NOMO-1 treated with DMSO at 0.1 percent for 48 hours (cell line): ENCODE measurements at regions not wholly inside any gene's neighbourhood (a gene's known extent, or its start where the extent isn't known, plus 50 kb on each side); places are given as distances from the start of the nearest gene placed in this dataset.
A peak's percentile ranks its signal among the peaks of the same experiment; 100 is the strongest.
"Not testable (repeated sequence)": the region's sequence is repeated elsewhere in the genome, so short reads cannot be mapped to it uniquely, and the experiment has no call there.

Experiments used
- DNase-seq: peaks from one replicate; lab custom pipeline; 2025; ENCODE audit not compliant: unreplicated experiment; lab: John Stamatoyannopoulos, UW

- no peak for DNase-seq
These were observed 154.0 kb downstream of the RHOU start for GRCh38 chr1:228889289-228889688.

DNA sequence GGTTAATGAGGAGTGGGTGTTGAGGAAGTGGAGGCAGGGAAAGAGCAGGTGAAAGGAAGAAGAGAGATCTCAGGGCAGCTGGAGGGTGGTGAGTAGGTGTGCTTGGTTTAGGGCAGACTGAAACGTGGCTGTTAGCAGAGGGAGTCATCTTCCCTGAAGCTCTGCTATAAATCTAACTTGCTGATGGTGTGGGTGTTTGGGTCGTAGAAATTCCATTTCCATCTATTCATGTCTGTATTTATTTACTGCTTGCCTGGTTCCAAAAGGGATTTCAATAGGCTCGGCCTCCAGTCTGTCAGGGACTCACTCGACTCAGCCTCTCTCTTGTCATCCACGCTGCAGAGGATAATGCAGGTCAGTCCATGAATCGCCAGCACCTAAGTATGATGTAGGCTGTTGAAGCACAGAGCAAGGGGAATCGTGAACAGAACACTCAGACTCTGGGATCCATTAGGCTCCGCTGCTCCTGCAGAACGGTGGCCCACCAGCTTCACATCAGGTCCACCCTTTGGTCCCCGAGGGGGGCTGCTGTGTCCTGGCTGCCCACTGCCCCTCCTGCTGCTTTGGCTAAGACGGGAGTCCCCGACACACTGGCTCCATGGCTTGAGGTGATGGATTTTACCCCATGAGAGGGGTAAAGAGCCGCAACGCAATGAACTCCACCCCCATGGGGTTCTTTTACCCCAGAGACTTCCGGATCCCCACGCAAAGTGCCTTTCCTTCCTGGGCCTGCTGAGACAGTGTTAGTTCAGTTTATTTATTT, 156.2 kb downstream of the RHOU start:
- DNase-seq: no peak

GRCh38 chr1:228892200-228892599, 156.9 kb downstream of the RHOU start:
- DNase-seq: not testable (repeated sequence)

DNA sequence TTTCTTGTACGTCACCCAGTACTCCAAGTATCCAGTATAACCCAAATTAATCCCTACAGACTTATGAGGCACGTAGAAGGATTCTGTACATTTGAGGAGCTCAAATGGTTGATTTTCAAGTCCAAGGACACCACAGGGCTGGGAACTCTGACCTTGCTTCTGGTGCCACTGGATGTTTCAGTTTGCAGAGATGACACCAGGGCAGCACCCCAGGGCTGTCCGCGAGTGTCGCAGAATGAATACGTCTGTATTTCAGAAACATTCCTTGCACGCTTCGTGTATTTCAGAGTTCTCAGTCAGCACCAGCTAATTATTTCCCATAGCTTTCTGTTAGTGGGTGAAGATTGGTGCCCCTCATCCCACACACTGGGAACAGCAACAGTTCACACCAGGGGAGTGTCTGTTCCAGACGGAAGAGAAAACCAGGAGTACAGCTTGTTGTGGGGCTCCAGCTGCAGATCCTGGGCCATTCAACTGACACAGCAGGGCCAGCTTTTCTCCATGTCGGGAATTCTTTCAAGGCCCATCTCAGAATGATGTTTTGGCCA, 159.2 kb downstream of the RHOU start:
- DNase-seq: no peak

DNA sequence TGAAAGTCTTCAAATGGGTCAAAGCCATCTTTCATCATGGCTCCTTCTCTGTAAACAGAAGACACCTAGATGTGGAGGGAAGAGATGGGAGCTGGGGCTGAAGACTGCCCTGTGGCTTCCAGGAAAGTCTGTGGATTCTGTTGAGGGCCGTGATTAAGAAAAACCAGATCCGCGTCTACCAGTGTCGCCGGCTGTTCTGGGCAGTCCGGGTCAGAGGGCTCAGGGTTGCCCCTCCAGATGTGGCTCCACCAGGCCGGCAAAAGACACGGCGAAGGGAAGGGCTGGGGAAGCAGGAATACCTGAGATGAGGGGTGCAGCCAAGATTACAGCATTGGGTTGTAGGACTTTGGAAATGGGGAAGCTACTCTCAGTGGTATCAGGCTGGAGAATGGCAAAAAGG, 162.6 kb downstream of the RHOU start:
- peak; percentile 18 for DNase-seq

DNA sequence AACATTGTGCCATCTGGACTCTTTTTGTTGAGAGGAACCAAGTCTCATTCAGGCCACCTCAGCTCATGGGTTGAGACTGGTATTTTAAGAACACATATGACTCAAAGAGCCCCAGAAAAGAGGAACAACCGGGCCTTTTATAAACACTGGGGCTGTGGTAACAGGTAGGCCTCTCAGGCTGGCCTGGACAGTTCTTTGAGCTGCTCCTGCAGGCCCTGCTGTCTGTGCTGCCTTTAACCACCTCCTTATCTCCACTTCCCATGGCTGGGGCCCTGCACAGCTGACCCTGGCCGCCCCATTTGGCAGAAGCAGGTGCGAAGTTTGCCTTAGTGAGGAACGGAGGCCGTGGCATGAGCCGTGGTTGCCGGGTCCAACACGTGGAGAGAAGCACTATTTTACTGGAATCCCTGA, 163.3 kb downstream of the RHOU start:
- peak; percentile 91 for DNase-seq

DNA sequence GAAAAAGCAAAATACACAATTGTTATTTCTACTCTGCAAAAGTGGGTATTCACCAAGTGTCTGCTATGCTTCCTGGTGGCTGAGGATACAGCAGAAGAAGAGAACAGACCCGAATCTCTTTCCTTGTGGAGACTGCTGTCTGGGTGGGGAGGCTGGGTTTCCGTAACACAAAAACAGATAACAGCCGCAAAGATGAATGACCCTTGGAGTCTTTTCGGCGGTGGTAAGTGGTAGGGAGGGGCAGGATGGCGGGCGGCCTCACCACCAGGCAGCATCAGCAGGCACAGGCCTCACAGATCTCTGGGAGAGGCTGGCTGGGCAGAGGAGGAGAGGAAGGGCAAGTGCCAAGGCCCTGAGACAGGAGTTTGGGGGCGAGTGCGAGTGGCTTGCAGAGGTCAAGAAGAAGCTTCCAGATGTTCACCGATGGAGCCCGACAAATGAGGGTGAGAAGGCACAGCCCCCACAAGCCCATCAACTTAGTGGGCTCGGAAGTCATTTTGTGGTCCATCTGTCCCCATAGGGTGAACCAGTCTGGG, 164.2 kb downstream of the RHOU start:
- no peak for DNase-seq

GRCh38 chr1:228900099-228900885, 165.0 kb downstream of the RHOU start:
- no peak for DNase-seq

GRCh38 chr1:228900886-228901392, 165.7 kb downstream of the RHOU start:
- no peak for DNase-seq

DNA sequence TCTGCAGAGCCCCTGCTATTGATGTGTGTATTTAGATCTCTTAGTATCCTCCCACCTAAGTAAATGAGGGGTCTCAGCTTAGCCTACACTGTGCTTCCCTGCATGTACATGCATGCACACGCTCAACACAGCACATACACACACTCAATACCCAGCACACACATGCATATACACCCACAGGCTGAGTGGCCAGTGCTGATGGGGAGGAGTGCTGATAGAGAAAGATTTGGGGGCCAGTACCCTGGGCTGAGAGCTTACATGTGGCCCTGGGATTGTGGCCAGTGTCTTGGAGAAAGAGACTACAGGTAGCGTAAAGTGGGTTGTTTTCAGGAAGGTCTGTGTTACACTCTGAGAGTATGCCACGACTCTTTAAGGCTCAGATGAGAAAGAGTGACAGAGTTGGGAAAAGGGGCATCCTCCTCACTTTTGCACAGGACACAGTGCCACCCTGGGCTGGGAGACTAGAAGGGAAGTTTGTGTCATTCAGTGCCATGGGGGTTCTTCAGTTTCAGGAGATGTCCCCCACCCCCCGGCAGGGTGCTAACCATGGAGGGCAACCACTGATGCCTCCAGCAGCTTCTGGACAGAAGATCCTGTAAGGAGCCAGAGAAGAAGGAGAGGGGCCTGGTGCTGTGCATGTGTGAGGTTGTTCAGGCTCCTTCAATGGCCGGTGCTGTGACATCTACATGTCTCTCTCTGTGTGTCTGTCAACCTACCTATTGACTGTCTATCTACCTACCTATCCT, 166.8 kb downstream of the RHOU start:
- no peak for DNase-seq

DNA sequence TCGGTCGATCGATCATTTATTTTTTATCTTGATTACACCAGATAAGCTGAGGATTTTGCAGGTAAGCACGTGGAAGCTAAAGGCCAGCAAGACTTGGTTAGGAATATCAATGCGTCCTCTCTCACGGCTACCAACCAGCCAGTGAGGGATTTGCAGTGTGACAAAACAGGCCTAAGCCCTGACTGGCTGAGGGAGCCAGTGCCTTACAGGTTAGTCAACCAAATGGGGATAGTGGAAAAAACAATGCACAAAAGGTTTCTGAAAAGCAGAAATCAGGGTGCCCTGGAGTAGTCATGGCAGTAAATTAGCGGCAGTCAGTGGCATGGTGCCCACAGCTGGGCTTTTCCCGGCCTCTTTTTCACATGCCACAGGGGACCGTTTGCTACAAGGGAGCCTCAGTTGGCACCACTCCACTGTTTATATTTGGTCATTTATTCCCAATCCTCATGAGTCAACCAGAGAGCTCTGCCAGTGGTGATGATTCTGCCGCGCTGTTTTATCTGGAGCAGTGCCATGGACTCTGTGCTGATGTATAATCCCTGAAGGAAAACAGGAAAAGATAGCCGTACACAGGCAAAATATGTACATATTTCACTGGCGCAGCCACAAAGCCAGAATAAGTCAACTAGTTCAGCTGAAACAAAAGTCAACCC, 167.6 kb downstream of the RHOU start:
- no peak for DNase-seq

DNA sequence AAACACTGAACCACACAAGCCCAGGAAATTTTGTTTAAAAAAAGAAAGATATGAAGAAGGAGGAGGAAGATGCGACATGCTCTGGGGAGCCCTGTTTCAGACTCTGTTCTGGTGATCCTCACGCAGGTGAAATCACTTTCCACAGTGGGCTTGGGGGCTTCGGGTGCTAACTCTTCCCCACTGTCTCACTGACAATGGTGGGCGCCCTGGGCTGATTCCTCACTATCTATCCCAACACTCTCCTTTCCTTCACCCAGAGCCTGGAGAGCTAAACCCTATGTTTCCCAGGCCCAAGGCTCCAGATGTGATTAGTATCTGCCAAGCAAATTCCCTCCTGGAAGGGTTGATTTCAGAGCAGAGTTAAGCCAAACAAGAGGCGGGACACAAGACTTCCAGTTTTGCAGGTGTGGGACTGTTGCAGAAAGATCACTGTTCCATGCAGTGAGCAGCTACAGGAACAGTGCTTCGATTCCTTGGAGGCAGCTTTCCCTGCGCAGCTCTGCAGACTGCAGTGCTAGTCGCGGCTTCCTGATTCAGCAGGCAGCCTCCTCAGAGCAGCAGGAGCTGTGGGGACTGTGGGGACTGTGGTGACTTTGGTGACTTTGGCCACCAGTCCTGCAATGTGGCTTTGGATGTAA, 168.3 kb downstream of the RHOU start:
- DNase-seq: no peak

DNA sequence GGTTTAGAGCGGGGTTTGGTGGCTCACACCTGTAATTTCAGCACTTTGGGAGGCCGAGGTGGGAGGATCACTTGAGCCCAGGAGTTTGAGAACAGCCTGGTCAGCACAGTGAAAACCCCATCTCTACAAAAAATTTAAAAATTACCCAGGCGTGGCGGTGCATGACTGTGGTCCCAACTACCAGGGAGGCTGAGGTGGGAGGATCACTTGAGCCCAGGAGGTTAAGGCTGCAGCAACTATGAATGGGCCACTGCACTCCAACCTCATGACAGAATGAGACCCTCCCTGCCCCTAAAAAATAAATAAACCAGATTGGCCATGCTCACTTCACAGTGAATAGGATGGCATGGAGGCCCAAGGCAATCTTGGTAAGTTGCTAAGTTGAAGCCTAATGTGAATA, 168.9 kb downstream of the RHOU start:
- no peak for DNase-seq

DNA sequence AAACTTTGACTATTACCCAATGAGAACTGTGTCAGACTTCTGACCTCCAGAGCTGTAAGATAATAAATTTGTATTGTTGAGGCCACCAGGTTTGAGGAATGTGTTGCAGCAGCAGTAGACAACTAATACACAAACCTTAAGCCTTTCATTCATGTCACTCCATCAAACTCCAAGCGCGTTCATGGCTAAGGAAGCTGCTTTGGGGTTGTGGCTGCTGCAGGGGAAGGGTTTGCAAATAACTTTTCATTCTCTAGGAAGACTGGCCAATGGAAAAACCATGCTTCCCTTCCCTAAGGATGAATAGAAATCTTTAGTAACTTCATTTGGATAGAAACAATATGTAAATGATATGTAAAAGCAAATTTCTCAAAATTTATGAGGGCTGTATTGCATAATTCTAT, 170.4 kb downstream of the RHOU start:
- DNase-seq: no peak

DNA sequence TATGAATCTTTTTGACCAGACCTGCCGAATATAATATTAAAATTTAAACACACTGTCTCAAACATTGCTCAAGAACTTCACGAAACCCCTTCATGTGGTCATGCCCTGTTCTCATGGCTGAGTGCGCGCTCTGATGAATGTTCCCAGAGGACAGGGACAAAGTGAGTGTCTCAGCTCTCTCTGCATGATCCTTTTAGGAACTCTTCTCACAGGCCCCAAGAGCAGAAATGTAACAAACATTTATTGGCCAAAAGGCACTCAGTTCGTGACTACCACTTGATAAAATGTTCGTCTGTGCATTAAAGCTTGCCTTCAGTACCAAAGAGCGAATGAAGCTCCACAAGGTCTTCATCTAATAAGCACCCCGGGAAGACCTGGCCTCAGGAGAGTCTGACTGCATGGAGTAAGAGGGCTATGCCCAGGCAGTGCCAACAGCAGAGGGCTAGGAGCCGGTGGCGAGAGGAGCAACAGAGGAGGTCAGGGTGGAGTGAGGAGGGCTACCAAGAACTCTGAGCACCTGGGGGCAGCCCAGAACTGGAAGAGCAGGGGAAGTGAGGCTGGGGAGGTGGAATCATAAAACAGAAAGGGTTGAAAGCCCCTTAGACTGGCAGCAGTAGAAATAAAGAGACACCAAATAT, 171.1 kb downstream of the RHOU start:
- DNase-seq: no peak

GRCh38 chr1:228911225-228912210, 176.2 kb downstream of the RHOU start:
- DNase-seq: no peak

DNA sequence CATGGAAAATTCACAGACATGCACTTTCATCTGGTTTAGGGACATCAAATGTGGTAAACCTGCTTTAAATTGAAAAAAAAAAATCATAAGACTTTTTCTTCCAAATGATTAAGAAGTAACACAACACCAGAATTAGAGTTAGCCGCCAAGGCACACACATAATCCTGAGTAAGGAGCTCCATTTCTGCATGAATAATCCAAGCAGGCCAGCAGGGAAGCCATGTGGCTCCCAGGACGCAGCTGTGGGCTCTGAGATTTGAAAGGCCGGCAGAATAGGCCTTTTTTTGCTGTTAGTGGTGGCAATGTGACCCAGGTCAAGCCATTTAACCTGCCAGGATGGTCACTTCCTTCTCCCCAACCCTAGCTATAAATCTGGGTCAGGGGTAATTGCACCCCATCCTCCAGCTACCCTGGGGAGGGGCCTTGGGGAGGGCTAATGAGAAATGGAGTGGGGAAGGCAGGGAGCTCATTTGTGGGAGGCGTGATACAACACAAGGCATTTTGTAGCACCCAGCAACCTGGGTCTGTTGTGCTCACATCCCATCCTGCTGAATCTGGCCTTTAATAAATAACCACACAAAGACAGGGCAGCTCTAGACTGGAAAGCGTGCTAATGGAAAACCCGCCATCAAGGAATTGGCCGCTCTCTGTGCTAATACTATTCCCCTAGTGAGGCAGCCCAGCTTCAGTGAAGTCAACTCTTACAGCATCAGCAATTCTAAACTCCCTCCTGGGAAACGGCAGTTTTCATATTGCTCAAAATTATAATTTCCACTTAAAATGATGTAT, 178.5 kb downstream of the RHOU start:
- no peak for DNase-seq

GRCh38 chr1:228914700-228915099, 179.4 kb downstream of the RHOU start:
- DNase-seq: no peak
